Right lobe of liver (tissue), 4 donors: ENCODE measurements at regions not wholly inside any gene's neighbourhood (a gene's known extent, or its start where the extent isn't known, plus 50 kb on each side); places are given as distances from the start of the nearest gene placed in this dataset.

Experiments used
- POLR2A ChIP-seq: fragments of 450-650 bp; IDR thresholded peaks from one replicate; pipeline ENCODE4 v1.6.1; 2017; ENCODE audit warnings: antibody characterized with exemption, mild to moderate bottlenecking
- TF ChIP-seq, protein P1 (sequence below), 4 donors: fragments of 200-600 bp in 3 of 4; fragments of 450-650 bp in 1 of 4; IDR thresholded peaks; one replicate each; pipeline versions ENCODE4 v1.5.1 to v1.8.0; 2016 to 2022; ENCODE audit warnings: antibody characterized with exemption in 4 of 4, mild to moderate bottlenecking in 2 of 4
- donor health status: DM: no; HTN: no; CAD: no.
- donor health status: DM: no; HTN: no; CAD: no.
- donor health status: DM: no; HTN: yes; CAD: no.

- TF ChIP-seq, protein P1, sequence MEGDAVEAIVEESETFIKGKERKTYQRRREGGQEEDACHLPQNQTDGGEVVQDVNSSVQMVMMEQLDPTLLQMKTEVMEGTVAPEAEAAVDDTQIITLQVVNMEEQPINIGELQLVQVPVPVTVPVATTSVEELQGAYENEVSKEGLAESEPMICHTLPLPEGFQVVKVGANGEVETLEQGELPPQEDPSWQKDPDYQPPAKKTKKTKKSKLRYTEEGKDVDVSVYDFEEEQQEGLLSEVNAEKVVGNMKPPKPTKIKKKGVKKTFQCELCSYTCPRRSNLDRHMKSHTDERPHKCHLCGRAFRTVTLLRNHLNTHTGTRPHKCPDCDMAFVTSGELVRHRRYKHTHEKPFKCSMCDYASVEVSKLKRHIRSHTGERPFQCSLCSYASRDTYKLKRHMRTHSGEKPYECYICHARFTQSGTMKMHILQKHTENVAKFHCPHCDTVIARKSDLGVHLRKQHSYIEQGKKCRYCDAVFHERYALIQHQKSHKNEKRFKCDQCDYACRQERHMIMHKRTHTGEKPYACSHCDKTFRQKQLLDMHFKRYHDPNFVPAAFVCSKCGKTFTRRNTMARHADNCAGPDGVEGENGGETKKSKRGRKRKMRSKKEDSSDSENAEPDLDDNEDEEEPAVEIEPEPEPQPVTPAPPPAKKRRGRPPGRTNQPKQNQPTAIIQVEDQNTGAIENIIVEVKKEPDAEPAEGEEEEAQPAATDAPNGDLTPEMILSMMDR (IDR thresholded peaks at IDR 0.05) = no peak
- TF ChIP-seq POLR2A = no peak
These were observed 296.4 kb upstream of the STS start for GRCh38 chrX:6851140-6851539.
